HCT116 (cell line): ENCODE measurements at regions not wholly inside any gene's neighbourhood (a gene's known extent, or its start where the extent isn't known, plus 50 kb on each side); places are given as distances from the start of the nearest gene placed in this dataset.

ENCODE experiments used
- ELF1 ChIP-seq: IDR thresholded peaks from 2 replicates; pipeline ENCODE4 v1.6.1; 2012; ENCODE audit warnings: low read depth, borderline replicate concordance
- EZH2phosphoT487 ChIP-seq: fragments of 200-600 bp; IDR thresholded peaks from 2 replicates; pipeline ENCODE4 v1.6.1; 2018; ENCODE audit warnings: antibody characterized with exemption, borderline replicate concordance
- MAX ChIP-seq: IDR thresholded peaks from 2 replicates; pipeline ENCODE4 v1.6.1; 2012
- POLR2A ChIP-seq: IDR thresholded peaks from 2 replicates; pipeline ENCODE4 v1.7.0; 2011; ENCODE audit warnings: borderline replicate concordance; ENCODE audit not compliant: insufficient read depth, insufficient read length; ENCODE audit errors: extremely low read depth
- POLR2AphosphoS5 ChIP-seq: IDR thresholded peaks from 2 replicates; pipeline ENCODE4 v1.6.1; 2011; ENCODE audit warnings: mild to moderate bottlenecking, low read depth, low read length, moderate library complexity
- RAD21 ChIP-seq: IDR thresholded peaks from 2 replicates; pipeline ENCODE4 v1.6.1; 2012; ENCODE audit warnings: low read depth, mild to moderate bottlenecking
- SIN3A ChIP-seq: IDR thresholded peaks from 2 replicates; pipeline ENCODE4 v1.6.1; 2012; ENCODE audit warnings: low read depth
- SP1 ChIP-seq: IDR thresholded peaks from 2 replicates; pipeline ENCODE4 v1.6.1; 2012; ENCODE audit warnings: low read depth
- SRF ChIP-seq: IDR thresholded peaks from 2 replicates; pipeline ENCODE4 v1.6.1; 2012; ENCODE audit warnings: low read depth
- YY1 ChIP-seq: IDR thresholded peaks from 2 replicates; pipeline ENCODE4 v1.6.1; 2011; ENCODE audit warnings: low read length, low read depth, moderate library complexity, mild to moderate bottlenecking; ENCODE audit not compliant: insufficient replicate concordance; ENCODE audit errors: extremely low read depth
- ZFX ChIP-seq: fragments of 450-650 bp; IDR thresholded peaks from 2 replicates; pipeline ENCODE4 v1.6.1; 2017
- TF ChIP-seq, protein P1 (sequence below), 3 experiments: fragments of 200-600 bp in 1 of 3; sonication (generic) in 1 of 3; IDR thresholded peaks in 2 of 3; conservative IDR thresholded peaks in 1 of 3; 2 replicates each; pipeline ENCODE4 v1.5.1; 2012 to 2017; ENCODE audit warnings: low read depth in 2 of 3, low read length in 2 of 3, antibody characterized with exemption in 1 of 3, borderline replicate concordance in 1 of 3, control low read depth in 1 of 3, mild to moderate bottlenecking in 1 of 3, mixed read lengths in 1 of 3, mixed run types in 1 of 3, moderate library complexity in 1 of 3; ENCODE audit not compliant: insufficient read depth in 1 of 3

- TF ChIP-seq SIN3A (no peak), YY1 (no peak), SRF (no peak), POLR2AphosphoS5 (no peak), RAD21 (no peak), ZFX (no peak), ELF1 (no peak), MAX (no peak), POLR2A (no peak), SP1 (no peak), EZH2phosphoT487 (no peak)
- TF ChIP-seq, protein P1, sequence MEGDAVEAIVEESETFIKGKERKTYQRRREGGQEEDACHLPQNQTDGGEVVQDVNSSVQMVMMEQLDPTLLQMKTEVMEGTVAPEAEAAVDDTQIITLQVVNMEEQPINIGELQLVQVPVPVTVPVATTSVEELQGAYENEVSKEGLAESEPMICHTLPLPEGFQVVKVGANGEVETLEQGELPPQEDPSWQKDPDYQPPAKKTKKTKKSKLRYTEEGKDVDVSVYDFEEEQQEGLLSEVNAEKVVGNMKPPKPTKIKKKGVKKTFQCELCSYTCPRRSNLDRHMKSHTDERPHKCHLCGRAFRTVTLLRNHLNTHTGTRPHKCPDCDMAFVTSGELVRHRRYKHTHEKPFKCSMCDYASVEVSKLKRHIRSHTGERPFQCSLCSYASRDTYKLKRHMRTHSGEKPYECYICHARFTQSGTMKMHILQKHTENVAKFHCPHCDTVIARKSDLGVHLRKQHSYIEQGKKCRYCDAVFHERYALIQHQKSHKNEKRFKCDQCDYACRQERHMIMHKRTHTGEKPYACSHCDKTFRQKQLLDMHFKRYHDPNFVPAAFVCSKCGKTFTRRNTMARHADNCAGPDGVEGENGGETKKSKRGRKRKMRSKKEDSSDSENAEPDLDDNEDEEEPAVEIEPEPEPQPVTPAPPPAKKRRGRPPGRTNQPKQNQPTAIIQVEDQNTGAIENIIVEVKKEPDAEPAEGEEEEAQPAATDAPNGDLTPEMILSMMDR (IDR thresholded peaks at IDR 0.05 in 2 of 3, conservative IDR thresholded peaks at IDR 0.05 in 1 of 3; ENCODE audit: borderline replicate concordance in 1 of 3, insufficient read depth in 1 of 3, low read depth in 2 of 3, low read length in 2 of 3), result no peak
Observed at GRCh38 chr9:36749461-36749860, 176.8 kb downstream of the MELK start.
